BLaER1 treated with 17β-estradiol and CSF1 and Interleukin-3, amounts not matched to agents 10 nM and 100 nM (cell line): ENCODE measurements at regions not wholly inside any gene's neighbourhood (a gene's known extent, or its start where the extent isn't known, plus 50 kb on each side); places are given as distances from the start of the nearest gene placed in this dataset.
A peak's percentile ranks its signal among the peaks of the same experiment; 100 is the strongest.

Experiments used
- H3K27ac ChIP-seq, 11 experiments: shearing (Covaris generic); formaldehyde crosslinking; 2 replicates each; pipeline ENCODE4 v1.8.1; 2022
- H3K27me3 ChIP-seq, 11 experiments: shearing (Covaris generic); formaldehyde crosslinking; 2 replicates each; pipeline ENCODE4 v1.8.1; 2022
- H3K36me3 ChIP-seq, 11 experiments: shearing (Covaris generic); formaldehyde crosslinking; 2 replicates each; pipeline ENCODE4 v1.8.1; 2022
- H3K4me1 ChIP-seq, 10 experiments: shearing (Covaris generic); formaldehyde crosslinking; 2 replicates each; pipeline ENCODE4 v1.8.1; 2022
- H3K4me2 ChIP-seq, 11 experiments: shearing (Covaris generic); formaldehyde crosslinking; 2 replicates each; pipeline ENCODE4 v1.8.1; 2022
- H3K4me3 ChIP-seq, 10 experiments: shearing (Covaris generic); formaldehyde crosslinking; 2 replicates each; pipeline ENCODE4 v1.8.1; 2022
- H3K9ac ChIP-seq, 11 experiments: shearing (Covaris generic); formaldehyde crosslinking; 2 replicates each; pipeline ENCODE4 v1.8.1; 2022
- H3K9me3 ChIP-seq, 11 experiments: shearing (Covaris generic); formaldehyde crosslinking; replicated peaks in 1 of 11; 2 replicates each; pipeline ENCODE4 v1.8.1; 2022
- H4K20me1 ChIP-seq, 11 experiments: shearing (Covaris generic); formaldehyde crosslinking; 2 replicates each; pipeline ENCODE4 v1.8.1; 2022
- Cebpa-rat ChIP-seq, 11 experiments: shearing (Covaris generic); IDR thresholded peaks; 2 replicates each; pipeline ENCODE4 v1.8.1; 2022

GRCh38 chr3:73820431-73820830 is 195.7 kb upstream of the PDZRN3 start:
- Histone ChIP-seq H3K27ac (no peak overlapping the region), H3K36me3 (no peaks in the 10 kb centered on the region), H3K4me2 (no peak overlapping the region), H3K9ac (no peak overlapping the region), H4K20me1 (no peaks in the 10 kb centered on the region), H3K27me3 (no peaks in the 10 kb centered on the region), H3K9me3 (peaks cover 16 to 26% (median 19%) of the 10 kb centered on the region in 11 experiments), H3K4me3 (no peak overlapping the region), H3K4me1 (peaks cover 0 to 12% (median 0%) of the 10 kb centered on the region in 10 experiments; a peak in 1 of 20 replicates)
- no peak for TF ChIP-seq Cebpa-rat (IDR thresholded peaks at IDR 0.05)

GRCh38 chr3:73815966-73816365 is 191.2 kb upstream of the PDZRN3 start:
- H3K27me3 ChIP-seq, result no peaks in the 10 kb centered on the region
- no peak for TF ChIP-seq Cebpa-rat (IDR thresholded peaks at IDR 0.05)
- peaks cover 0 to 16% (median 0%) of the 10 kb centered on the region in 10 experiments; a peak in 6 of 20 replicates for H3K4me1 ChIP-seq
- H3K36me3 ChIP-seq, result no peaks in the 10 kb centered on the region
- no peak overlapping the region for H3K9ac ChIP-seq
- no peak overlapping the region for H3K4me3 ChIP-seq
- H3K4me2 ChIP-seq, result no peak overlapping the region
- no peaks in the 10 kb centered on the region for H4K20me1 ChIP-seq
- no peak overlapping the region for H3K27ac ChIP-seq
- H3K9me3 ChIP-seq, result peaks cover 5 to 13% (median 9%) of the 10 kb centered on the region in 11 experiments; a peak in 19 of 22 replicates

- no peaks in the 10 kb centered on the region for H3K36me3 ChIP-seq
- H3K27ac ChIP-seq, result no peak overlapping the region
- H3K4me3 ChIP-seq, result no peak overlapping the region
- peak overlapping the region in 2 of 11 experiments; percentile 56 to 57; a peak in 4 of 22 replicates for H3K4me2 ChIP-seq
- H3K9ac ChIP-seq, result no peak overlapping the region
- H3K4me1 ChIP-seq, result peaks cover 0 to 11% (median 0%) of the 10 kb centered on the region in 10 experiments; a peak in 6 of 20 replicates
- no peaks in the 10 kb centered on the region for H3K27me3 ChIP-seq
- no peak for TF ChIP-seq Cebpa-rat (IDR thresholded peaks at IDR 0.05)
- no peaks in the 10 kb centered on the region for H4K20me1 ChIP-seq
- H3K9me3 ChIP-seq, result peaks cover 6 to 17% (median 9%) of the 10 kb centered on the region in 11 experiments; a peak in 17 of 22 replicates
Observed at GRCh38 chr3:73813692-73814292, 189.1 kb upstream of the PDZRN3 start.

GRCh38 chr3:73813291-73813690 is 188.6 kb upstream of the PDZRN3 start:
- Histone ChIP-seq H3K4me3 (no peak overlapping the region), H3K9me3 (peaks cover 6 to 21% (median 12%) of the 10 kb centered on the region in 11 experiments; a peak in 17 of 22 replicates), H3K4me2 (peak overlapping the region in 4 of 11 experiments; percentile 35 to 57 (median 50); a peak in 6 of 22 replicates), H3K4me1 (peaks cover 0 to 11% (median 0%) of the 10 kb centered on the region in 10 experiments; a peak in 6 of 20 replicates), H4K20me1 (no peaks in the 10 kb centered on the region), H3K27me3 (no peaks in the 10 kb centered on the region), H3K36me3 (no peaks in the 10 kb centered on the region), H3K9ac (no peak overlapping the region), H3K27ac (no peak overlapping the region)
- no peak for TF ChIP-seq Cebpa-rat (IDR thresholded peaks at IDR 0.05)

- H3K4me1 ChIP-seq, result peaks cover 0 to 11% (median 0%) of the 10 kb centered on the region in 10 experiments; a peak in 6 of 20 replicates
- H3K27ac ChIP-seq, result no peak overlapping the region
- H3K36me3 ChIP-seq, result no peaks in the 10 kb centered on the region
- no peaks in the 10 kb centered on the region for H3K27me3 ChIP-seq
- no peaks in the 10 kb centered on the region for H4K20me1 ChIP-seq
- H3K9ac ChIP-seq, result no peak overlapping the region
- H3K9me3 ChIP-seq, result peaks cover 6 to 34% (median 12%) of the 10 kb centered on the region in 11 experiments; a peak in 17 of 22 replicates
- no peak for TF ChIP-seq Cebpa-rat (IDR thresholded peaks at IDR 0.05)
- H3K4me3 ChIP-seq, result no peak overlapping the region
- no peak overlapping the region for H3K4me2 ChIP-seq
Observed at GRCh38 chr3:73812054-73812453, 187.3 kb upstream of the PDZRN3 start.

DNA sequence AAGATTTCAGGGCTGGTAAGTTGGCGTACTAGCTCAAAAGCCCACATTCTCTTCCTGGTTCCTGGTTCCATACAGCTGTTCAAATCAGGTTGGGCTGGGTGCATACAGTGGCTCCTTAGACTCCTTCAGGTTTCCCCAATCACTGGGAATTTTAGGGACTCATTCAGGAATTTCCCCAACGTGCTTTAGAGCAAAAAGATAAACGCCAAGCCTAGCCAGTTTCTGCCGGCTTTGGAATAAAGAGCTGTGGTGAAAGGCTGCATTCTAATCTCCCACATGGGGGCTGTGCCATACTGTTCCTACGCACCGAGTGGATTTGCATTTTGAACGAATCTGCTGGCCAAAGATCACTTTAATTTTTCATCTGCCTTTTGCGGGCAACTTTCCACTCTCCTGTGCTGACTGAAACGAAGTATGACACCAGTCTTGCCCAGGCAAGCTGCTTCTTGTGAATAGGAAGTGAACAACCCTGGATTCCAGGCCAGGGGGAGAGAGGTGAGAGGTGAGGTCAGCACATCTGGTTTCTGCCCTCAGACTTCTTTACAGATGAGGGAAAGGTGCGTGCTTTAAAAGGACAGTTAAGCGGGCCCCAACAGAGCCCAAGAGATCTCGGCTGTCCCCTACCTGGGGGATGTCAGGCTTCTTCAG is 184.2 kb upstream of the PDZRN3 start:
- Histone ChIP-seq H3K9ac (no peak overlapping the region), H3K9me3 (peaks cover 0 to 22% (median 5%) of the 10 kb centered on the region in 11 experiments; a peak in 9 of 22 replicates), H3K4me3 (no peak overlapping the region), H3K4me2 (no peak overlapping the region), H3K27ac (peak overlapping the region in 1 of 11 experiments; percentile 22; a peak in 1 of 22 replicates), H4K20me1 (no peaks in the 10 kb centered on the region), H3K36me3 (no peaks in the 10 kb centered on the region), H3K27me3 (no peaks in the 10 kb centered on the region), H3K4me1 (peaks cover 0 to 11% (median 0%) of the 10 kb centered on the region in 10 experiments; a peak in 6 of 20 replicates)
- TF ChIP-seq Cebpa-rat (IDR thresholded peaks at IDR 0.05), result no peak

DNA sequence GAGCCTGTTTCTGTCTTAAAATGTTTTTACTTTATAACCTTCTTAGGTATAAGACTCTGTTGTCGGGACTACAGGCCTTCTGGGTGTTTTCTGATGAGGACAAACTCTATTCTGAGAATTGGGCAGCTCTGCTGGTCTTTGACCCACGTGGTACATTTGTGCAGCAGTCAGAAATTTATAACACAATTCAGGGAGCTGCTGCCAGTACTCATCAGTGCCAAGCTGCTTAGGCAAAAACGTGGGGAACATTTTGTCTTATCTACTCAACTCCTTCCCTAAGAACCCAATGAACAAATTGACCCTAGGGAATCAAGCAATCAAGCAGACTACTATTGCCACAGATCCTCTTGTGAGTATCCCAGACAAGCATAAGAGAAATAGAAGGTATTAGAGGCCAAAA is 180.7 kb upstream of the PDZRN3 start:
- Histone ChIP-seq H3K4me2 (no peak overlapping the region), H3K9ac (no peak overlapping the region), H3K4me3 (no peak overlapping the region), H3K9me3 (peaks cover 0 to 22% (median 5%) of the 10 kb centered on the region in 11 experiments; a peak in 9 of 22 replicates), H4K20me1 (no peaks in the 10 kb centered on the region), H3K36me3 (no peaks in the 10 kb centered on the region), H3K27ac (no peak overlapping the region), H3K4me1 (no peaks in the 10 kb centered on the region; a peak in 1 of 20 replicates), H3K27me3 (no peaks in the 10 kb centered on the region)
- TF ChIP-seq Cebpa-rat (IDR thresholded peaks at IDR 0.05), result no peak

- Histone ChIP-seq H3K4me1 (no peaks in the 10 kb centered on the region; a peak in 1 of 20 replicates), H3K9ac (no peak overlapping the region), H3K27ac (no peak overlapping the region), H4K20me1 (no peaks in the 10 kb centered on the region), H3K36me3 (no peaks in the 10 kb centered on the region), H3K9me3 (peaks cover 0 to 22% (median 5%) of the 10 kb centered on the region in 11 experiments; a peak in 9 of 22 replicates), H3K27me3 (no peaks in the 10 kb centered on the region), H3K4me3 (no peak overlapping the region), H3K4me2 (no peak overlapping the region)
- no peak for TF ChIP-seq Cebpa-rat (IDR thresholded peaks at IDR 0.05)
Observed at GRCh38 chr3:73804204-73804603, 179.5 kb upstream of the PDZRN3 start.

DNA sequence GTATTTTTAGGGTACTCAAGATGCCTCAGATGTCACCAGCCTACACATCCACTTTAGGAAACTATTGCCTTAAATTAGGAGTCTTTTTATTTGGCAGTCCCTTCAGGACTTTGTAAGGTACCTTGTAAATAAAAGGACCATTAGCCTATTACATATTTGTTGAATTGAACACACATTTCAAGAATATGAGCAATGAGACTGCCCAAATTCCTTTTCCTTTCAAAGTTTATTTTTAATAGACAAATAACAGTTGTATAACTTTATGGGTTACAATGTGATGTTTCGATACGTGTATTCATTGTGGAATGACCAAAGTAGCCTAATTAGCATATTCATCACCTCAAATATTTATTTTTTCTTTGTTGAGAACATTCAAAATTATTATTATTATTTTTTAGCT is 176.7 kb upstream of the PDZRN3 start:
- TF ChIP-seq Cebpa-rat (IDR thresholded peaks at IDR 0.05), result no peak
- Histone ChIP-seq H3K27ac (no peak overlapping the region), H4K20me1 (no peaks in the 10 kb centered on the region), H3K9me3 (peaks cover 0 to 10% (median 5%) of the 10 kb centered on the region in 11 experiments; a peak in 7 of 22 replicates), H3K36me3 (no peaks in the 10 kb centered on the region), H3K4me3 (no peak overlapping the region), H3K27me3 (no peaks in the 10 kb centered on the region), H3K4me2 (no peak overlapping the region), H3K4me1 (peaks cover 0 to 1% (median 0%) of the 10 kb centered on the region in 10 experiments; a peak in 1 of 20 replicates), H3K9ac (no peak overlapping the region)
